ENCODE measurements at regions not wholly inside any gene's neighbourhood (a gene's known extent, or its start where the extent isn't known, plus 50 kb on each side); places are given as distances from the start of the nearest gene placed in this dataset.
A peak's percentile ranks its signal among the peaks of the same experiment; 100 is the strongest.

GRCh38 chr9:91161465-91162300 lies 200.0 kb downstream of the AUH start:
- no peak for TF ChIP-seq POLR2A (IDR thresholded peaks at IDR 0.05; ENCODE audit: low read depth, low read length)
- FAIRE-seq, result no peak

DNA sequence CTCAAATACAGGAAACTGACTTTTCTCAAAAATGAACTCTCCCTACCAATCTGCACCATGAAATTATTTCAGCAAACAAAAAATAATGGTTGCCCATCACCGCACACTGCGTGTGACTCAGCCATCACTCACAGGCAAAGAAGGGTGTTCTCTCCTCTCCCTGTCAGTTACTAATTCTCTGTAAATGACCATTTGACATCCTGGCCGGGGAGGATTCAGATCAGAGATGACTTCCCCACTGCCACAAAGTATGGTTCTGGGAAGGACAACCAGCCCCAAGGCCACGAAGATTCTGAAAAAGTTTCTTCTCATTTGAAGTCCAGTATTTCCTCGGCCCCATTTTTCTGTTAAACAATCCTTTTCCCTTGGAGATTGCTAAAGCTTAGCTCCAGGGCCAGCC lies 199.4 kb downstream of the AUH start:
- peak; percentile 43 for FAIRE-seq
- no peak for DNase-seq (ENCODE audit: insufficient read length, low spot score)
- no peak for TF ChIP-seq POLR2A (IDR thresholded peaks at IDR 0.05; ENCODE audit: low read depth, low read length)

More at GRCh38 chr9:91161465-91162300, 200.0 kb downstream of the AUH start:
- no peak for DNase-seq (ENCODE audit: insufficient read length, low spot score)

DNA sequence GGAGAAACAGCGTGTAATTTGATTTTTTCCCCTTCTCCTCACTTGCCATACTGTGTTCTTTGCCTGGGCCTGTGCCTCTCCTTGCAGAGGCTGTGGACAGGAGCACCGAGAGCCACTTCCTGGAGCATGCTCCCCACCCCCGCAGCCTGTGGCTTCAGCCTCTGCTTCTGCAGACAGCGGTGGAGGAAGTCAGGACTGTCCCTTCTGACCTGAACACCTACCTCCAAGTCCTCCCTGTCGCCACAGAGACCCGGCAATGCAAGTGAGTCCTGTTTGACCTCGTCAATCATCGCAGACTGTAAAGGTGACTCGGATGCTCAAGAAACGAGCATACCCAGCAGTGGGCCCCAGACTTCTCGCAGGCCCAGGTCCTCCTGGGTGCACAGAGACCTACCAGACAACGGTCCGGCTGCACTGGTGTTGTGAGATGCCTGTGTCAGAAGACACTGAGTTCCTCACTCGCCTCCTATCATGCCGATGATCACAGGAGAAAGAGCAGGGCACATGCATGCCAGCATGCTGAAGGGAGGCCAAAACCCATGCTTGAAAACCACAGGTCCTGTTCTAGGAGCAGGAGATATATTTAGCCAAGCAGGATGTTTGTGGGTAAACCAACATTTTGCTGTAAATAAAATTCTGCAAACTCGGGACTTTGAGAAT lies 198.8 kb downstream of the AUH start:
- DNase-seq (ENCODE audit: insufficient read length, low spot score) (no peak), FAIRE-seq (no peak)
- TF ChIP-seq POLR2A (IDR thresholded peaks at IDR 0.05; ENCODE audit: low read depth, low read length), result no peak

DNA sequence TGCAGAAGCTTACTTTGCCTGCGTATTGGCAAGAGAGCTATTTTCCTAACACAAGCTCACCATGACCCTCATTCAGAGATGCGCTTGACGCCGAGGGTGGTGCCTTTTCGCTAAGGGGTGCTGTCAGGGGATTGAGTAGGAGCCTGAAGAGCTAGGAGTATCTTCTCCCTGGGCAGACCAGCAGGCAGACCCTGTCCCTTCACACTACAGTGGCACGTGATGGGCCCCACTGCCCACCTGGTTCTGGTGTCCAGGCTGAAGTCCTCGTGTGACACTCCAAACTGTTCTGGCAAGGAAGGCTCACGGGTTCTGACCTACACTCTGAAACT lies 198.3 kb downstream of the AUH start:
- FAIRE-seq (no peak), DNase-seq (ENCODE audit: insufficient read length, low spot score) (no peak)
- no peak for TF ChIP-seq POLR2A (IDR thresholded peaks at IDR 0.05; ENCODE audit: low read depth, low read length)

GRCh38 chr9:91163773-91164471 lies 197.8 kb downstream of the AUH start:
- TF ChIP-seq POLR2A (IDR thresholded peaks at IDR 0.05; ENCODE audit: low read depth, low read length), result no peak
- DNase-seq (ENCODE audit: insufficient read length, low spot score) (no peak), FAIRE-seq (no peak)

Data from H54 (cell line).